ENCODE measurements at regions not wholly inside any gene's neighbourhood (a gene's known extent, or its start where the extent isn't known, plus 50 kb on each side); places are given as distances from the start of the nearest gene placed in this dataset.

DNA sequence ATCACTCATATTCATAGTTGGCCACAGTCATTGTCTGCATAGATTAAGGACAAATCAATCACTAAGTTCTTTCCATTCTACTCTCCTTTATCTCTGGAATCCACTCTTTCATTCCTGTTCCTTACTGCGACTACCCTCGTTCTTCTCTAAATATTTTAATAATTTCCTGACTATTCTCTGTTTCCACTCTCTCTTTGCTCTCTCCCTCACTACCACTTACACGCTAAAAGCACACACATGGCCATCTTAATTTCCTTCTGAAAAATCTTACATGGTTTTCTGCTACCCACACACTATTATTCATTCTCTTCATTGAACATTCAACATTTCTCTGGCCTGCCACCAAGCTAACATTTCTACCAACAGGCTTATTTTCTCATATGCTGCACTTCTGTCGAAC is 279.6 kb upstream of the PLSCR5 start:
- no peak for TF ChIP-seq CTCF (IDR thresholded peaks at IDR 0.05; ENCODE audit: insufficient read depth, low read depth, low read length)
- no peak overlapping the region for H3K4me3 ChIP-seq (ENCODE audit: low read depth, low read length)
- DNase-seq (ENCODE audit: low read depth), result no peak

- no peak for DNase-seq (ENCODE audit: low read depth)
- TF ChIP-seq CTCF (IDR thresholded peaks at IDR 0.05; ENCODE audit: insufficient read depth, low read depth, low read length), result no peak
- H3K4me3 ChIP-seq (ENCODE audit: low read depth, low read length), result no peak overlapping the region
Observed at GRCh38 chr3:146884296-146884695, 279.1 kb upstream of the PLSCR5 start.

DNA sequence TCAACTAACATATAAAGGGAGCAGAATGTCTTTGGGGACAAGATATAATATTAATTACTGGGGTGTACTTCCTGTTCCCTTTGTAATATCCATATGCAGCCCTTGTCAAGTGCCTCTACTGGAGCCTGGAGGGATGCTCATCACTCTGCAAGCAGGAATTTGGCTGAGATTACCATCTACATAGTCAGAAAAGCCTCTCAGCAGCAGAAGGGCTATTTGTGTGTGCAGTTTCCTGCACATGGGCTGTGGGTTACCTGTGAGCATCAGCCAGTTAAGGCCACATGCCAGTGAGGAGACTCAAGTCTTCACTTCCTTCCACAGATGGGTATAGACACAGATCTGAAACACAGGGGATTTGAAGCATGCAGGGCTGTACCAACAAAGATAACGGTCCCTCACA is 278.1 kb upstream of the PLSCR5 start:
- no peak overlapping the region for H3K4me3 ChIP-seq (ENCODE audit: low read depth, low read length)
- TF ChIP-seq CTCF (IDR thresholded peaks at IDR 0.05; ENCODE audit: insufficient read depth, low read depth, low read length), result no peak
- no peak for DNase-seq (ENCODE audit: low read depth)

GRCh38 chr3:146881966-146882760 is 277.0 kb upstream of the PLSCR5 start:
- no peak overlapping the region for H3K4me3 ChIP-seq (ENCODE audit: low read depth, low read length)
- no peak for TF ChIP-seq CTCF (IDR thresholded peaks at IDR 0.05; ENCODE audit: insufficient read depth, low read depth, low read length)
- no peak for DNase-seq (ENCODE audit: low read depth)

- no peak overlapping the region for H3K4me3 ChIP-seq (ENCODE audit: low read depth, low read length)
- no peak for DNase-seq (ENCODE audit: low read depth)
- no peak for TF ChIP-seq CTCF (IDR thresholded peaks at IDR 0.05; ENCODE audit: insufficient read depth, low read depth, low read length)
Observed at GRCh38 chr3:146881356-146881755, 276.2 kb upstream of the PLSCR5 start.

- H3K4me3 ChIP-seq (ENCODE audit: low read depth, low read length), result no peak overlapping the region
- no peak for TF ChIP-seq CTCF (IDR thresholded peaks at IDR 0.05; ENCODE audit: insufficient read depth, low read depth, low read length)
- no peak for DNase-seq (ENCODE audit: low read depth)
Observed at GRCh38 chr3:146873748-146874147, 268.6 kb upstream of the PLSCR5 start.

Measured in fibroblast of villous mesenchyme (primary cell).